ENCODE measurements at regions not wholly inside any gene's neighbourhood (a gene's known extent, or its start where the extent isn't known, plus 50 kb on each side); places are given as distances from the start of the nearest gene placed in this dataset.

GRCh38 chr12:58711974-58712373 is 208.3 kb downstream of the LRIG3 start:
- TF ChIP-seq, protein P1, sequence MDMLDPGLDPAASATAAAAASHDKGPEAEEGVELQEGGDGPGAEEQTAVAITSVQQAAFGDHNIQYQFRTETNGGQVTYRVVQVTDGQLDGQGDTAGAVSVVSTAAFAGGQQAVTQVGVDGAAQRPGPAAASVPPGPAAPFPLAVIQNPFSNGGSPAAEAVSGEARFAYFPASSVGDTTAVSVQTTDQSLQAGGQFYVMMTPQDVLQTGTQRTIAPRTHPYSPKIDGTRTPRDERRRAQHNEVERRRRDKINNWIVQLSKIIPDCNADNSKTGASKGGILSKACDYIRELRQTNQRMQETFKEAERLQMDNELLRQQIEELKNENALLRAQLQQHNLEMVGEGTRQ (IDR thresholded peaks at IDR 0.05; ENCODE audit: borderline replicate concordance, low read depth, low read length) = no peak
- no peak for TF ChIP-seq SMC3 (IDR thresholded peaks at IDR 0.05; ENCODE audit: low read depth, low read length)
- TF ChIP-seq, protein P2, sequence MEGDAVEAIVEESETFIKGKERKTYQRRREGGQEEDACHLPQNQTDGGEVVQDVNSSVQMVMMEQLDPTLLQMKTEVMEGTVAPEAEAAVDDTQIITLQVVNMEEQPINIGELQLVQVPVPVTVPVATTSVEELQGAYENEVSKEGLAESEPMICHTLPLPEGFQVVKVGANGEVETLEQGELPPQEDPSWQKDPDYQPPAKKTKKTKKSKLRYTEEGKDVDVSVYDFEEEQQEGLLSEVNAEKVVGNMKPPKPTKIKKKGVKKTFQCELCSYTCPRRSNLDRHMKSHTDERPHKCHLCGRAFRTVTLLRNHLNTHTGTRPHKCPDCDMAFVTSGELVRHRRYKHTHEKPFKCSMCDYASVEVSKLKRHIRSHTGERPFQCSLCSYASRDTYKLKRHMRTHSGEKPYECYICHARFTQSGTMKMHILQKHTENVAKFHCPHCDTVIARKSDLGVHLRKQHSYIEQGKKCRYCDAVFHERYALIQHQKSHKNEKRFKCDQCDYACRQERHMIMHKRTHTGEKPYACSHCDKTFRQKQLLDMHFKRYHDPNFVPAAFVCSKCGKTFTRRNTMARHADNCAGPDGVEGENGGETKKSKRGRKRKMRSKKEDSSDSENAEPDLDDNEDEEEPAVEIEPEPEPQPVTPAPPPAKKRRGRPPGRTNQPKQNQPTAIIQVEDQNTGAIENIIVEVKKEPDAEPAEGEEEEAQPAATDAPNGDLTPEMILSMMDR (IDR thresholded peaks at IDR 0.05) = no peak
- no peak for TF ChIP-seq ELF1 (IDR thresholded peaks at IDR 0.05)
